GM23248 (cell line): ENCODE measurements at regions not wholly inside any gene's neighbourhood (a gene's known extent, or its start where the extent isn't known, plus 50 kb on each side); places are given as distances from the start of the nearest gene placed in this dataset.

Experiments used
- EZH2 ChIP-seq: fragments of 200-600 bp; sonication (generic); IDR thresholded peaks from 2 replicates; pipeline ENCODE4 v1.6.1; 2018; ENCODE audit warnings: antibody characterized with exemption, mild to moderate bottlenecking; ENCODE audit not compliant: insufficient read depth, poor library complexity, severe bottlenecking
- EZH2phosphoT487 ChIP-seq: fragments of 200-600 bp; sonication (generic); IDR thresholded peaks from 2 replicates; pipeline ENCODE4 v1.6.1; 2018; ENCODE audit warnings: antibody characterized with exemption, moderate library complexity, mild to moderate bottlenecking, low read depth; ENCODE audit not compliant: insufficient read depth

DNA sequence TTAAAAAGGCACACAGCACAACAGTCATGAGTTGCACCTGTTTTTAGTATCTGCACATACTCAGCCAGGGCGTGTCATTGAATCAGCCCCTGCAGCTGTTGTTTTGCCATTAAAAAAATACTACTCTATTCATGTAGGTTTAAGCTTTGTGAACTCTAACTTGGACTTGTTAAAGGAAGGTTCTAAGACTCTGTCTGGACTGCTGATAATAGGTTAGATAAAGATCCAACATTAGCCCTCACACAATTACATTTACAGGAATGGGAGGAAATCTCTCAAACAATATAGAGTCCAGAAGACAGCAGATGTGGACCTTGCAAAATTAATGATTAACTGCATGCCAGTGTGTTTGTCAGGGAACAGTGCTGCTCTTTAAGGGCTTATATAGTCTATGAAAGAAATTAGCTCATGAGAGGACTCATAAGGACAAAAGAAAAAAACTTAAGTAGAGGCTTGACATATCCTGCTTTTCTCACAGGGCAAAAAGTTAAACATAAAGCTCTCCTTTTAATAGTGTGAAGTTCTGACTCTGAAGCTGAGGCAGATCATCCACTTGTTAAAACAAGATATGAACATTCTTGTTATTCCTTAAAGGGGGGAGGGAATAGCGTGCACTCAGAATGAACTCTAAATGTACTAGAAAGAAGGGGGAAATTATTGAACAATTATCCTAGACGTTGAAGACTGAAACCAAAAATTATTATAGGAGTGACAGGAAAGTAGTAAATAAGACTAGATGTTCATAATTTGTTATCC, 243.6 kb downstream of the NDFIP2 start:
- TF ChIP-seq EZH2 (no peak), EZH2phosphoT487 (no peak)
